M059J (cell line): ENCODE measurements at regions not wholly inside any gene's neighbourhood (a gene's known extent, or its start where the extent isn't known, plus 50 kb on each side); places are given as distances from the start of the nearest gene placed in this dataset.

Experiments used
- DNase-seq: peaks from one replicate; pipeline ENCODE4 v3.0.0-alpha.2; 2012; ENCODE audit warnings: low read depth

DNA sequence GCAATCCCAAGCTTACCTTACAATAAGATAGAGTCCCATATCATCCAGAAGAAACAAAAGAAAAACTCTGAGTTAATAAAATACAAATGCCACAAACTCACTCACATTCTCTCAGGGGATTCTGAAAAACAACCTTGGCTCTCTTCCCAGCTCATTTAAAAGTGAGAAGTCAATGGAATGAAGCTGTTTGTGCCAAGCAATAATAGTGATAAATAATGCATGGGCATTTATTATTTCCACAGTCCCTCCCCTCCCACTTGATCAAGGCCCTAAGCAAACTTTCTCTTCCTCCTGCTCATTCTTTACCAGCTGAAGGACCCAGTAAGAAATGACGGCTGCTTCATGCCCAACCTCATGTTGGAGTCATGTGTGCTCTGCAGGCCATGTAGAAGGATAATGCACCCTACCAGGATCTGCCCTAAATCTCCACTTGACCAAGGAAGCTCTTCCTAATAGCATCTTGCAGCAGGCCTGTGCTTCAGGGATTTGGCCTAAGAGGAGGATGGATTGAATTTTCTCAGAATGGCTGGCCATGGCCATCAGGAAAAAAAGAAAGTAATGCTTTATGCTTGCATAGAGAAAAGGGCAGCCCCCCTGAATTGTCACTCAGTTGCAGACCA, 451.3 kb downstream of the GPAM start:
- no peak for DNase-seq

DNA sequence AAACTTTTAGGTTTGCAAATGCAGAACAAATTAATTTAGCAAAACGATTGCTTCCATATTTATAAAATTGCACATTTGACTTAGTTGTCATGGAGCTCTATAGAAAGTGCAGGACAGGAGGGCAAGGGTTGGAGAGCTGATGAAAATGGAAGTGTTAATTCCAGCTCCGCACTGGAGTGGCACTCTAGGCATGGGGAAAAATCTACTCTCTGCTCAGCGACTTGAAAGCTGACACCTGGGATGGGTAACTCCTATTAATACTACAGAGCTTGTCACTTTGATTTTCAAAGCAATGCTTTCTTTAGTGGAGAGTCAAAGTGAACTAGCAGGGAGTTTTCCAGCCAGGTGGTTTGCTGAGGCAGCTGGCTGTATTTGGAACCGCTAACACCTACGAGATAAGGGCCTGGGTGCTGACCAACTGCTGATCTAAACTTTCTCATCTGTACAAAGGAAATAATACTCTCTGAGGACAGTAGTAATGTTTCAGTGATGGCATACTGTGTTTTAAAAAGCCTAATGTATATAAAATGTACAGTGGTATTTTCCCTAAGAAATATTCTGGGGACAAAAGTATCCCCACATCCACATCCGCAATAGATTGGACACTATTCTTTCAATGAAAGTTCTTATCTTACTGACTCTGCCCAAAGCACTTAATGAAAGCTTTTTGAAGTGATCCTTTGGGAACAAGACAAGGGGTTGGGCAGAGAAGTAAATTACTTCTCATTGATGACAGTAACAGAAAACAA, 444.3 kb downstream of the GPAM start:
- no peak for DNase-seq

GRCh38 chr10:111739874-111740139, 443.8 kb downstream of the GPAM start:
- no peak for DNase-seq

DNA sequence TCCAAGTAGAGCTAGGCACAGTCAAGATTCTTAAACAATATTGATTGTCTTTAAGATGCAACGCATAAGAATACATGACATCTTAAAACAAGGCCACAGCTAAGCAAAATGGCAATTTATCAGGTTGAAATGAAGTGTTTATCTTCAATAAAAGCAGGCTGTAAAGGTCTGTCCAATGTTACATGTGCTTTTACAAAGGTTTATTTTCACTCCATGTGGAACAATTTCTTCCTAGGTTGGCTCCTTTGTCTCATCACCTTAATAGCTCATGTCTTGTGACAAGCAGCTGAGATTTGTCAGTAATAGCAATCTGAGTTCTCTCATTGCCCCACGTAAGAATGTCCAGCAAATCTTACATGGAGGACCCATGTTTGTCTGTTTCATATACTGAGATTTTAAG, 437.6 kb downstream of the GPAM start:
- no peak for DNase-seq

GRCh38 chr10:111747751-111748150, 435.8 kb downstream of the GPAM start:
- no peak for DNase-seq

DNA sequence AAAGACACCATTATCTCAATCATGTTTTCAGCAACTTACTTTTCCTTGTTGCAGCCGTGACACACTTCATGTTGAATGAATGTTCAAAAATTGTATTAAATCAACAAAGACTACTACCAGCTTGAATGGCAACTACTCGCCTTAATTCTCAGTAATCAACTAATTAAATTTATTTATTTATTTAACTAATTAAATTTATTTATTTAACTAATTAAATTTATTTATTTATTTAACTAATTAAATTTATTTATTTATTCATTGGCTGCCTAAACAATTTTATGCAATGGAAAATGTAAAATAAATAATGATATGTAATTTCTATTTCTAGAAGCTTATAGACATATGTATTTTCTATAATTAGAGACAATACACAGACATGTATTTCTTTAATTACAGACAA, 435.4 kb downstream of the GPAM start:
- DNase-seq, result no peak

DNA sequence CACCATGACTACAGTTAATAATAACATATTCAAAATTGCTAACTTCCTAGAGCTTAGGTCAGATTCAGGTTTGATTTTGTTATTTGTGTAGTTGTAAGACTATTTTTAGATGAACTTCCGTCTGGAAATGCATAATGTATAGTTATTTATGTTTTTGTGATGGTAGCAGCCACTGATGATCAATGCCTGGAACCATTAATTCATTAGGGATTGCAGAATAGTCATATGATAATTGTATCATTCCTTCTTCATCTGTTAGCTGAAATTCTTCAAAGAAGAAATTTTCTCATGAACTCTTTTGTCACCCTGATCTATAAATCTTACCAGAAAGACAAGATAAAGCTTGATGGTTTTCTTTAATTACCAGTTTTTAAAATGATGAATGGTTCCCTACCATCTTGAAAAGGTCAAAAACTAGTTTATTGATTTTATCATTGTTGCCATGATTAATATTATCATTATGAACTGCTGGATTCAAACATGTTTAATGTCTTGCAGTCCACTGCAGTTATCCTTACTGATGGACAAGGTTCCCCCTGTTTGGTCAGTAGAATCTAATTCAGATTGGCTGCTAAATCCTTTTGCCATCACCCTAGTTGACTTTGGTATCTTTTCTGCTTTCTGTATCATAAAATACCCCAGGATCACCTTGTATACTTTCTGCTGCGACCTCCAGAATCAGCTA, 433.3 kb downstream of the GPAM start:
- DNase-seq, result no peak

DNA sequence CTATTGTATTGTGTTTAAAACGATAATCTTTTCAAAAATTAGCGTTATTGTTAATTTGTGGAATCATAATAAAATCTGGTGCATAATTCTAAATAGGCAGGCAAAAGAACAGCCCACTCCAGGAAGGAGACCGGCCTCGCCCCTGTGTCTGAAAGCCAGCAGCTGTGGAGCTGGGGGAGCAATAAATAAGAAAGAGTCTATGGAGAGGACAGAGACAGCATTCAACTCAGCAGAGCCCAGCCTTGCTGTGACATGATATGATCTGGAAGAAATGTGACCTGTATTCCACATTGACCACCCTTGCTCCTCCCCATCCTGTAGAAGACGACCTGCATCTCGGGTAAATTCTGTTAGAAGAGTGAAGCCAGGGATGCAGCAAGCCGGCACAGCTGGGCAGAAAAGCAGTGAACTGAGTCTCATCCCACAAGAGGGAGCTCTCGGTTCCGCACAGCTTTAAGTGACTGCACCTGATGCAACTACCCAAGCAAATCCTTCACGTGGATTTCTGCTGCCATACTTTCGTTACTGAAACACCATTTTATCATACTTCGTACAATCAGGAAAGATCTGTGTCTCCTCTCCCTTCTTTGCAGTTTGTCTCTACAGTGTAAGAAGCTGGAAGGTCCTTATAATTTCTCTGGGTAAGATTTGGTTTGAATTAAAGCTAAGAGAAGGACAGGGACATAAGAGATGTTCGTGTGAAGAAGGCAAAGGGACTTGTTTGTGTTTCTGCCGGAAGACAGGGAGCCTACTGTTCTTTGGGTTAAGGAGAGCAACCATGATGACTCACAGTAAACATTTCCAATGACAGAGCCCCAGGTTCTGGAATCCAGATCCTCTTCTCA, 427.1 kb downstream of the GPAM start:
- DNase-seq, result peak; percentile 12

DNA sequence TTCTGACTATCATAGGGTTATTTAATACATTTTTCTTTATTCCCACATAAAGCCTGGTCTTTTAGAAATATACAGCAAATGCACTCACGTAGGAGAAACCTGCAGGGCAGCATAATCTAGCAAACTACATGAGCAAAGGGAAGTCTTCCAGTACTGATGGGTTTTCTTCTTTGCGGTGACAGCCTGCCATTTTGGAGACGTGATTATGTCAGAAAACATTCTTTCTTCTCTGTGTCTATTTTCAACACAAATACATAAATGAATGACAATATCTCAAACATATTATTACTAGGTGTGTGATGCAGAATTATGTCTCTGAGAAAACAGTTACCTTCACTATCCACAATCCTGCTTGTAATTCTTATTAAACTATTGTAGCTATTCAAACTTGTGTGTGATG, 425.0 kb downstream of the GPAM start:
- no peak for DNase-seq

GRCh38 chr10:111762114-111762513, 421.5 kb downstream of the GPAM start:
- no peak for DNase-seq

- no peak for DNase-seq
These were observed 418.3 kb downstream of the GPAM start for GRCh38 chr10:111765216-111765615.

GRCh38 chr10:111766464-111766863, 417.1 kb downstream of the GPAM start:
- no peak for DNase-seq

DNA sequence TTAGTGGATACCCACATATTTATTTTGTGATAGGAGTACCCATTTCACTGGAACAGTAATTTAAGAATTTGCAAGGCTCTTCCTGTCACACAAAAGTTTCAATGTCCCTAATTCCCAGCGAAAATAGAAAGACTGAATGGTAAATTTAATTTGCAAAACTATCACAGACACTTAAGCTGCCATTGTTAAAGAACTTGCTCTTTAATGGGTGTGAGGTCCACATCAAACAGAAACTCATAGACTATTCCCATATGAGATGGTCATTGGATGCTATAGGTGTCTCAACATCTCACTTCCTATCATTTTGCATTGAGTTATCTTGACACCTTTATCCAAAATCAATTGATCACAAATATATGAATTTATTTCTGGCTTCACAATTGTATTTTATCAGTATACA, 415.9 kb downstream of the GPAM start:
- DNase-seq, result no peak

- DNase-seq, result no peak
These were observed 409.6 kb downstream of the GPAM start for GRCh38 chr10:111773950-111774349.

DNA sequence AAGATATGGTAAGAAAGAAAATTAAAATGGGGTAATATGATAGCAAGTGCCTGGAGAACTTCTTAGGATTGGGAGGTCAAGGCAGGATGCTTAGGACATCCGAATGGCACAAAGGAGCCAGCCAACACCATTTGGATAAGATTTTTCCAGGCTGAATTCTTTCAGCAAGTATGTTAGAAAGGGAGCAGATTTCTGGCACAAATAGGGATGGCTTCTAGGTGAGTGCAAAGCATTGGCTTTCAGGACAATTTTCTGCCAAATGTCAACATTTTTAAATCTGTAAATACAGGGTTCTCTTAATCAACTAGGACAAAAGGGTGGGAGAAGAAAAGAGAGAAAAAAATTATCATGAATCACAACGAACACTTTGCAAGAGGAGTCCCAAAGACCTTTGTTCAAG, 409.1 kb downstream of the GPAM start:
- no peak for DNase-seq

- DNase-seq, result no peak
These were observed 399.1 kb downstream of the GPAM start for GRCh38 chr10:111784436-111784835.

GRCh38 chr10:111784946-111785465, 398.6 kb downstream of the GPAM start:
- no peak for DNase-seq

GRCh38 chr10:111785921-111786320, 397.6 kb downstream of the GPAM start:
- DNase-seq, result no peak

GRCh38 chr10:111789821-111790220, 393.7 kb downstream of the GPAM start:
- DNase-seq, result no peak

- DNase-seq, result no peak
These were observed 381.7 kb downstream of the GPAM start for GRCh38 chr10:111801841-111802240.

- no peak for DNase-seq
These were observed 378.8 kb downstream of the GPAM start for GRCh38 chr10:111804781-111805180.

GRCh38 chr10:111811517-111811916, 372.0 kb downstream of the GPAM start:
- DNase-seq, result no peak
